RWPE2 (cell line): ENCODE measurements at regions not wholly inside any gene's neighbourhood (a gene's known extent, or its start where the extent isn't known, plus 50 kb on each side); places are given as distances from the start of the nearest gene placed in this dataset.

ENCODE experiments used
- ATAC-seq: fragments of 200-7000 bp; cut with Tn5 transposase; 3 replicates; pipeline ENCODE4 v1.9.1; 2021; ENCODE audit warnings: low read depth
- DNase-seq: peaks from one replicate; pipeline ENCODE4 v3.0.0-alpha.2; 2020; ENCODE audit warnings: low spot score
- H3K27ac ChIP-seq: fragments of 450-650 bp; 2 replicates; pipeline ENCODE4 v1.5.1; 2017; ENCODE audit warnings: mild to moderate bottlenecking; ENCODE audit not compliant: poor library complexity, severe bottlenecking
- H3K27me3 ChIP-seq: fragments of 250-450 bp; sonication (Bioruptor Pico); 2 replicates; pipeline ENCODE4 v1.5.1; 2021; ENCODE audit warnings: mild to moderate bottlenecking, moderate library complexity; ENCODE audit not compliant: insufficient read depth, poor library complexity, severe bottlenecking
- H3K36me3 ChIP-seq: fragments of 250-450 bp; sonication (Bioruptor Pico); 2 replicates; pipeline ENCODE4 v1.5.1; 2020; ENCODE audit warnings: low read depth, mild to moderate bottlenecking, moderate library complexity
- H3K4me1 ChIP-seq: fragments of 250-450 bp; sonication (Bioruptor Pico); 2 replicates; pipeline ENCODE4 v1.5.1; 2021; ENCODE audit warnings: mild to moderate bottlenecking, moderate library complexity; ENCODE audit not compliant: insufficient read depth, poor library complexity, severe bottlenecking
- H3K4me3 ChIP-seq: fragments of 250-450 bp; sonication (Bioruptor Pico); 2 replicates; pipeline ENCODE4 v1.5.1; 2021; ENCODE audit warnings: mild to moderate bottlenecking, moderate library complexity; ENCODE audit not compliant: severe bottlenecking
- H3K9me3 ChIP-seq: fragments of 250-450 bp; sonication (Bioruptor Pico); 2 replicates; pipeline ENCODE4 v1.5.1; 2021; ENCODE audit warnings: mild to moderate bottlenecking, moderate library complexity; ENCODE audit not compliant: severe bottlenecking
- TF ChIP-seq, protein P1 (sequence below): fragments of 450-650 bp; IDR thresholded peaks from one replicate; pipeline ENCODE4 v1.5.1; 2017; ENCODE audit warnings: mild to moderate bottlenecking, moderate library complexity; ENCODE audit not compliant: poor library complexity, severe bottlenecking

DNA sequence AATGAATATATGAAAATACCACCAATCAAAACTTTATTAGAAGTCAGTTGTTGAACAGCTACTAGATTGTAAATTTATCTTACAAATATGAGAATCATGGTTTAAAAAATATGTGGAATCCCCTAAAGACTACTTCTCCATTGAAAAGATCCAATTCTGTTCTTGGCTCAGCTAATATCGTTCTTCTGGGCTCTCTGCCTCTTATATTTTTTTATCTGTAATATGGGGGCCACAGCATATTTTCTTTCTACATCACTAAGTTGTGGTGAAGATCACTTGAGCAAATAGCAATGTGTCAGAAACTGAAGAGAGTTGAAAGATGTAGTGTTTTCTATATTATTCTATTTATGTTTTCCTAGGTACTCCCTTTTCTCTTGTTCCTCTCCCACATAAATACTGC is 198.1 kb downstream of the FZD1 start:
- Histone ChIP-seq H3K27ac (no peak overlapping the region), H3K27me3 (no peaks in the 10 kb centered on the region), H3K9me3 (no peaks in the 10 kb centered on the region), H3K4me1 (no peaks in the 10 kb centered on the region), H3K4me3 (no peak overlapping the region), H3K36me3 (no peaks in the 10 kb centered on the region)
- no peak for DNase-seq
- no peak for ATAC-seq
- TF ChIP-seq, protein P1, sequence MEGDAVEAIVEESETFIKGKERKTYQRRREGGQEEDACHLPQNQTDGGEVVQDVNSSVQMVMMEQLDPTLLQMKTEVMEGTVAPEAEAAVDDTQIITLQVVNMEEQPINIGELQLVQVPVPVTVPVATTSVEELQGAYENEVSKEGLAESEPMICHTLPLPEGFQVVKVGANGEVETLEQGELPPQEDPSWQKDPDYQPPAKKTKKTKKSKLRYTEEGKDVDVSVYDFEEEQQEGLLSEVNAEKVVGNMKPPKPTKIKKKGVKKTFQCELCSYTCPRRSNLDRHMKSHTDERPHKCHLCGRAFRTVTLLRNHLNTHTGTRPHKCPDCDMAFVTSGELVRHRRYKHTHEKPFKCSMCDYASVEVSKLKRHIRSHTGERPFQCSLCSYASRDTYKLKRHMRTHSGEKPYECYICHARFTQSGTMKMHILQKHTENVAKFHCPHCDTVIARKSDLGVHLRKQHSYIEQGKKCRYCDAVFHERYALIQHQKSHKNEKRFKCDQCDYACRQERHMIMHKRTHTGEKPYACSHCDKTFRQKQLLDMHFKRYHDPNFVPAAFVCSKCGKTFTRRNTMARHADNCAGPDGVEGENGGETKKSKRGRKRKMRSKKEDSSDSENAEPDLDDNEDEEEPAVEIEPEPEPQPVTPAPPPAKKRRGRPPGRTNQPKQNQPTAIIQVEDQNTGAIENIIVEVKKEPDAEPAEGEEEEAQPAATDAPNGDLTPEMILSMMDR = no peak

DNA sequence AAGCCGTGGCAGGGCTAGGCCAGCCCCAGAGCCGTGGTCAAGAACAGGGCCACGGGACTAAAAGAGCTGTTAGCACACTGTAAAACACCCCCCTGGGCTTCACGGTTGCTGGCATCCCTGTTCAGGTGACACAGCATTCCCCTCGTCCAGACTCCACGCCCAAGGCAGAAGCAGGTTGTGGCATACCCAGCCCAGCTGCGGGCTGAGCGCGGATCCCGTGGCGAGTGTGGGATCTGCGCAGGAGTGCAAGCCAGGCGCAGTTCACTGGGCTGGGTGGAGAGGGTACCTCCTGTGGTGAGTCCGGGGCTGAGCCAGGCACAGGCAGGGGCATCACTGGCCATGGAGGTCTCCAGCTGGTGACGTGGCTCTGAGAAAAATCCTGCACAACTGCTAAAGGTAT is 199.1 kb downstream of the FZD1 start:
- H3K36me3 ChIP-seq = no peaks in the 10 kb centered on the region
- DNase-seq (no peak), ATAC-seq (no peak)
- H3K9me3 ChIP-seq = no peaks in the 10 kb centered on the region
- H3K27ac ChIP-seq = no peak overlapping the region
- H3K27me3 ChIP-seq = no peaks in the 10 kb centered on the region
- no peaks in the 10 kb centered on the region for H3K4me1 ChIP-seq
- H3K4me3 ChIP-seq = no peak overlapping the region
- TF ChIP-seq, protein P1 = no peak

DNA sequence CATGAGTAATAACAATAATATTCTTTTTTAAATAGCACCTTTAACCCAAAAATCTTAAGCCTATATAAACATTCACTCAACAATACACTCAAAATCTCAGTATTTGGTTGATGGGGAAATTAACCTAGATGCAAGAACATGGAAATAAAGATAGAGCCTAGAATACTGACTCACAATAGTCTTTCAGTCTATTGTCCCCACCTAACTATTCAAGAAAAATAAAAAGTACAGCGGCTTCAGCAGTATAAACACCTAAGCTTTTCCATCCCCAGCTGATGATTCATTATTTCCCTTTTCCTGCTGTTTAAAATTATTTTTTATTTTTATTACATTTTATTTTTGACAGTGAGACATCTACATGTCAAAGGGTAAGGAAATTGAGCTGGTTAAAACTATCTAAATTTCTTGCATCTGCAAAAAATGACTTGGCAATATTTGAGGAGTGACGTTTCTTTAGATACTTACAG is 201.4 kb downstream of the FZD1 start:
- Histone ChIP-seq H3K4me1 (no peaks in the 10 kb centered on the region), H3K9me3 (no peaks in the 10 kb centered on the region), H3K4me3 (no peak overlapping the region), H3K36me3 (no peaks in the 10 kb centered on the region), H3K27me3 (no peaks in the 10 kb centered on the region), H3K27ac (no peak overlapping the region)
- DNase-seq (no peak), ATAC-seq (no peak)
- TF ChIP-seq, protein P1 = no peak

- TF ChIP-seq, protein P1 = no peak
- DNase-seq = no peak
- Histone ChIP-seq H3K36me3 (no peaks in the 10 kb centered on the region), H3K4me1 (no peaks in the 10 kb centered on the region), H3K9me3 (no peaks in the 10 kb centered on the region), H3K4me3 (no peak overlapping the region), H3K27me3 (no peaks in the 10 kb centered on the region), H3K27ac (no peak overlapping the region)
- ATAC-seq = no peak
These were observed 204.0 kb downstream of the FZD1 start for GRCh38 chr7:91468256-91468655.

GRCh38 chr7:91473619-91474018 is 209.4 kb downstream of the FZD1 start:
- Histone ChIP-seq H3K4me1 (no peaks in the 10 kb centered on the region), H3K36me3 (no peaks in the 10 kb centered on the region), H3K27ac (no peak overlapping the region), H3K9me3 (peaks cover 4% of the 10 kb centered on the region), H3K27me3 (no peaks in the 10 kb centered on the region), H3K4me3 (no peak overlapping the region)
- TF ChIP-seq, protein P1 = no peak
- DNase-seq (no peak), ATAC-seq (no peak)
